ENCODE measurements at regions not wholly inside any gene's neighbourhood (a gene's known extent, or its start where the extent isn't known, plus 50 kb on each side); places are given as distances from the start of the nearest gene placed in this dataset.

DNA sequence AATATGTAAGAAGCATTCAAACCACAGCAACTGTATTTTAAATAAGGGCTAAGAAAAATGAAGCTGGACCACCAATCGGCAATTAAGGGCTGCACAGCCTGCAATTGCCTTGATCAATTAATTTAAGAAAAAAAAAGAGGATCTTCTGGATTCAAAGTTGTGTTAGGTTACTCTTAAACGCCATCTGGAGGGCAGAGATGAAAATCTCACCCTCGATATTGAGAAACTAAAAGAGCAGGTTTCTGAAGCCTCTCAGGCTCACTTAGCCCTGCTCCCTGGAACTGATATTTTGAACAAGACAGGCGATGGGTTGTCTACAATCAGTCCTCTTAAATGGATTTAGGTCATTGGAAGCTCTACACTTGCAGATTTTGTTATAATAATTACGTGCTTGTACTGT, 579.4 kb downstream of the GRXCR1 start:
- DNase-seq (ENCODE audit: low spot score): no peak
- Histone ChIP-seq H3K36me3 (ENCODE audit: insufficient read depth, low read length, poor library complexity, severe bottlenecking) (no peaks in the 10 kb centered on the region), H3K27ac (ENCODE audit: low read depth, low read length, poor library complexity, severe bottlenecking) (no peak overlapping the region), H3K4me1 (ENCODE audit: insufficient read depth, low read length, poor library complexity, severe bottlenecking) (no peaks in the 10 kb centered on the region), H3K4me3 (ENCODE audit: low read depth, low read length, poor library complexity, severe bottlenecking) (no peak overlapping the region), H3K9me3 (ENCODE audit: low read depth, low read length, poor library complexity, severe bottlenecking) (peaks cover 51% of the 10 kb centered on the region), H3K27me3 (replicated peaks; ENCODE audit: insufficient read depth, low read depth, low read length, poor library complexity) (no peaks in the 10 kb centered on the region)
- ChIA-PET CTCF (no interaction called here), POLR2A (ENCODE audit: low non-redundant PET) (no interaction called here)
- TF ChIP-seq EZH2 (IDR thresholded peaks at IDR 0.05; ENCODE audit: borderline replicate concordance, low read depth, low read length, poor library complexity, severe bottlenecking) (no peak), CTCF (conservative IDR thresholded peaks at IDR 0.05; ENCODE audit: low read depth, low read length) (no peak)
- no TSS peak for BruUV-seq (replicated peaks)
- intact Hi-C loops (cut with micrococcal nuclease; ENCODE audit: unreplicated experiment): no loop called here

GRCh38 chr4:43481526-43481925, 589.0 kb downstream of the GRXCR1 start:
- Histone ChIP-seq H3K36me3 (ENCODE audit: insufficient read depth, low read length, poor library complexity, severe bottlenecking) (no peaks in the 10 kb centered on the region), H3K27ac (ENCODE audit: low read depth, low read length, poor library complexity, severe bottlenecking) (no peak overlapping the region), H3K27me3 (replicated peaks; ENCODE audit: insufficient read depth, low read depth, low read length, poor library complexity) (no peaks in the 10 kb centered on the region), H3K4me1 (ENCODE audit: insufficient read depth, low read length, poor library complexity, severe bottlenecking) (no peaks in the 10 kb centered on the region), H3K9me3 (ENCODE audit: low read depth, low read length, poor library complexity, severe bottlenecking) (peaks cover 12% of the 10 kb centered on the region), H3K4me3 (ENCODE audit: low read depth, low read length, poor library complexity, severe bottlenecking) (no peak overlapping the region)
- DNase-seq (ENCODE audit: low spot score): no peak
- intact Hi-C loops (cut with micrococcal nuclease; ENCODE audit: unreplicated experiment): no loop called here
- POLR2A ChIA-PET (ENCODE audit: low non-redundant PET): no interaction called here
- CTCF ChIA-PET: no interaction called here
- no peak for TF ChIP-seq EZH2 (IDR thresholded peaks at IDR 0.05; ENCODE audit: borderline replicate concordance, low read depth, low read length, poor library complexity, severe bottlenecking)
- TF ChIP-seq CTCF (conservative IDR thresholded peaks at IDR 0.05; ENCODE audit: low read depth, low read length): no peak
- no TSS peak for BruUV-seq (replicated peaks)

GRCh38 chr4:43485196-43485595, 592.7 kb downstream of the GRXCR1 start:
- Histone ChIP-seq H3K27me3 (replicated peaks; ENCODE audit: insufficient read depth, low read depth, low read length, poor library complexity) (no peaks in the 10 kb centered on the region), H3K4me1 (ENCODE audit: insufficient read depth, low read length, poor library complexity, severe bottlenecking) (no peaks in the 10 kb centered on the region), H3K9me3 (ENCODE audit: low read depth, low read length, poor library complexity, severe bottlenecking) (peaks cover 10% of the 10 kb centered on the region), H3K36me3 (ENCODE audit: insufficient read depth, low read length, poor library complexity, severe bottlenecking) (no peaks in the 10 kb centered on the region), H3K27ac (ENCODE audit: low read depth, low read length, poor library complexity, severe bottlenecking) (no peak overlapping the region), H3K4me3 (ENCODE audit: low read depth, low read length, poor library complexity, severe bottlenecking) (no peak overlapping the region)
- TF ChIP-seq EZH2 (IDR thresholded peaks at IDR 0.05; ENCODE audit: borderline replicate concordance, low read depth, low read length, poor library complexity, severe bottlenecking) (no peak), CTCF (conservative IDR thresholded peaks at IDR 0.05; ENCODE audit: low read depth, low read length) (no peak)
- BruUV-seq (replicated peaks): no TSS peak
- intact Hi-C loops (cut with micrococcal nuclease; ENCODE audit: unreplicated experiment): no loop called here
- POLR2A ChIA-PET (ENCODE audit: low non-redundant PET): no interaction called here
- CTCF ChIA-PET: no interaction called here
- no peak for DNase-seq (ENCODE audit: low spot score)
